Pancreas (tissue), 10 donors: ENCODE measurements at regions not wholly inside any gene's neighbourhood (a gene's known extent, or its start where the extent isn't known, plus 50 kb on each side); places are given as distances from the start of the nearest gene placed in this dataset.
"Not testable (repeated sequence)": the region's sequence is repeated elsewhere in the genome, so short reads cannot be mapped to it uniquely, and the experiment has no call there.

ENCODE experiments used
- ATAC-seq, 4 donors: fragments of 200-7000 bp; cut with Tn5 transposase; one replicate each; pipeline versions ENCODE4 v1.8.0 to v1.9.1; 2020; ENCODE audit warnings: mild to moderate bottlenecking in 4 of 4, moderate library complexity in 4 of 4
- DNase-seq, 6 donors: peaks; one replicate each; pipeline ENCODE4 v3.0.0-alpha.2; 2020
- FAIRE-seq: peaks from 2 replicates; lab custom pipeline; 2012; peaks lifted over from hg19 to GRCh38; lab: Jason Lieb, UNC
- H3K27ac ChIP-seq, 4 donors: fragments of 200-600 bp; sonication (generic); 1 replicate in 3 of 4; 2 replicates in 1 of 4; pipeline versions ENCODE4 v1.5.0 to v1.8.0; 2020
- H3K27me3 ChIP-seq, 4 donors: fragments of 200-600 bp; one replicate each; pipeline ENCODE4 v1.8.0; 2021
- H3K36me3 ChIP-seq, 3 donors: fragments of 200-600 bp; sonication (generic) in 1 of 3; one replicate each; pipeline versions ENCODE4 v1.5.0 to v1.8.0; 2020 to 2021
- H3K4me1 ChIP-seq, 3 donors: fragments of 200-600 bp; one replicate each; pipeline ENCODE4 v1.8.0; 2021
- H3K4me3 ChIP-seq, 4 donors: fragments of 200-600 bp; sonication (generic) in 2 of 4; one replicate each; pipeline versions ENCODE4 v1.5.0 to v1.8.0; 2020 to 2021
- H3K9me3 ChIP-seq, 4 donors: fragments of 200-600 bp; one replicate each; pipeline ENCODE4 v1.8.0; 2021
- WGBS, 2 donors: extraction: QIAGEN DNeasy Blood & Tissue Kit; methylation state at CpG; one replicate each; pipeline ENCODE4 v1.1.7; 2013; 5-methylcytosine and 5-hydroxymethylcytosine counted together
- intact Hi-C, 3 donors: fragments of 100-400 bp; cut with DNase I; formaldehyde crosslinking; loops; one replicate each; pipeline versions ENCODE4 v1.11.1 to v1.14.2; 2022
- TF ChIP-seq, protein P1 (sequence below), 4 donors: fragments of 200-600 bp; sonication (generic) in 3 of 4; IDR thresholded peaks; one replicate each; pipeline versions ENCODE4 v1.5.0 to v1.8.0; 2021; ENCODE audit warnings: antibody characterized with exemption in 4 of 4
- donor health status: healthy with polysubstance abuse.
- donor health status: DM: no; HTN: no; CAD: no; lungs with moderate emphysema.
- donor health status: DM: no; HTN: no; CAD: no.
- donor health status: control.
- donor health status: control.
- donor health status: Bipolar disorder and iron deficiency.
- donor health status: DM: yes; HTN: yes; CAD: no.
- donor health status: DM: no; HTN: no; CAD: no.
- donor health status: DM: no; HTN: no; CAD: no.
- donor health status: DM: yes; HTN: yes; CAD: no.

DNA sequence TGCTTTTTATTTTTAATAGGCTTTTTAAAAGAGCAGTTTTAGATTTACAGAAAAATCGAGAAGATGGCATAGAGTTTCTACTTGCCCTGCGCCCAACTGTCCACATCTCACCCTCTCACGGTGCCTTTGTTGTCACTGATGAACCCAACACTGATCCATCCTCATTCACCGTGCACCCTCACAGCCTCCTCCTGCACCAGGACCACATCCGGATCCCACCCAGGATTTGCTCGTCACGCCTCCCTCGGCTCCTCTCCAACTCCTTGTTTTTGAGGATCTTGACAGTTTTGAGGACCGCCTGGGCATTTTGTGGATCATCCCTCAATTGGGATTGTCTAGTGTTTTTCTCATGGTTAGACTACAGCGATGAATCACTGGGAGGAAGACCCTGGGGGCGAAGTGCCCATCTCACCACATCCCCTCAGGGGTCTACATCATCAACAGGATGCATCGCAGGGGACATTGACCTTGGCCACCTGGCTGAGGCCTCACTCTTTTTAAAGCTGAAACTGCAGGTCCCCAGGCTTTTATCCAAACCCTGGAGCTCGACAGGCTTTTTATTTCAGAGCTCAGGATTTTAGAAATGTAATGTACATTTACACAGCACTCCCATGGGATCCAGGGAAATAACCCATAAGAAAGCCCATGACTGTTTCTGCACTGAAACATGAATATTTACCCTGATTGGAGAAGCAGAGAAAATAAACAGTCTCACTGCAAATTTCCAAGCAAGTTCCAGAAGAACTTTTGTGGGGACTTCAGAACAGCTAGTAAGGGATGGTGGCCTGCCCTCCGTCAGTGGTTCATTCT, 71.8 kb upstream of the ZNF469 start:
- TF ChIP-seq, protein P1, sequence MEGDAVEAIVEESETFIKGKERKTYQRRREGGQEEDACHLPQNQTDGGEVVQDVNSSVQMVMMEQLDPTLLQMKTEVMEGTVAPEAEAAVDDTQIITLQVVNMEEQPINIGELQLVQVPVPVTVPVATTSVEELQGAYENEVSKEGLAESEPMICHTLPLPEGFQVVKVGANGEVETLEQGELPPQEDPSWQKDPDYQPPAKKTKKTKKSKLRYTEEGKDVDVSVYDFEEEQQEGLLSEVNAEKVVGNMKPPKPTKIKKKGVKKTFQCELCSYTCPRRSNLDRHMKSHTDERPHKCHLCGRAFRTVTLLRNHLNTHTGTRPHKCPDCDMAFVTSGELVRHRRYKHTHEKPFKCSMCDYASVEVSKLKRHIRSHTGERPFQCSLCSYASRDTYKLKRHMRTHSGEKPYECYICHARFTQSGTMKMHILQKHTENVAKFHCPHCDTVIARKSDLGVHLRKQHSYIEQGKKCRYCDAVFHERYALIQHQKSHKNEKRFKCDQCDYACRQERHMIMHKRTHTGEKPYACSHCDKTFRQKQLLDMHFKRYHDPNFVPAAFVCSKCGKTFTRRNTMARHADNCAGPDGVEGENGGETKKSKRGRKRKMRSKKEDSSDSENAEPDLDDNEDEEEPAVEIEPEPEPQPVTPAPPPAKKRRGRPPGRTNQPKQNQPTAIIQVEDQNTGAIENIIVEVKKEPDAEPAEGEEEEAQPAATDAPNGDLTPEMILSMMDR (IDR thresholded peaks at IDR 0.05), result no peak
- 76 to 88% methylated on average over 14 of the region's 14 CpGs for whole genome bisulfite sequencing, 2 donors
- H3K4me3 ChIP-seq, result no peak overlapping the region
- H3K27ac ChIP-seq, result no peak overlapping the region
- no peaks in the 10 kb centered on the region for H3K4me1 ChIP-seq
- no peaks in the 10 kb centered on the region for H3K27me3 ChIP-seq
- DNase-seq (peak in 2 of 6 donors; percentile 6 to 16), FAIRE-seq (no peak), ATAC-seq (no peak)
- intact Hi-C loops, result no loop called here
- no peaks in the 10 kb centered on the region for H3K36me3 ChIP-seq
- no peaks in the 10 kb centered on the region for H3K9me3 ChIP-seq

DNA sequence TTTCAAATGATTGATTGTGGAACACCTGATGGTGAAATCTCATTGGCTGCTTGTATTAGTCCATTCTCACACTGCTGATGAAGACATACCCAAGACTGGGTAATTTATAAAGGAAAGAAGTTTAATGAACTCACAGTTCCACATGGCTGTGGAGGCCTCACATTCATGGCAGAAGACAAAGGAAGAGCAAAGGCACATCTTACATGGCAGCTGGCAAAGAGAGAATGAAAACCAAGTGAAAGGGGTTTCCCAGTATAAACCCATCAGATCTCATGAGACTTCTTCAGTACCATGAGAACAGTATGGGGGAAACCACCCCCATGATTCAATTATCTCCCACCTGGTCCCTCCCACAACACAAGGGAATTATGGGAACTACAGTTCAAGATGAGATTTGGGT, 70.9 kb upstream of the ZNF469 start:
- H3K9me3 ChIP-seq, H3K4me1 ChIP-seq, ATAC-seq, H3K27me3 ChIP-seq, H3K4me3 ChIP-seq, H3K27ac ChIP-seq, intact Hi-C loops, H3K36me3 ChIP-seq, DNase-seq, FAIRE-seq: not testable (repeated sequence)

DNA sequence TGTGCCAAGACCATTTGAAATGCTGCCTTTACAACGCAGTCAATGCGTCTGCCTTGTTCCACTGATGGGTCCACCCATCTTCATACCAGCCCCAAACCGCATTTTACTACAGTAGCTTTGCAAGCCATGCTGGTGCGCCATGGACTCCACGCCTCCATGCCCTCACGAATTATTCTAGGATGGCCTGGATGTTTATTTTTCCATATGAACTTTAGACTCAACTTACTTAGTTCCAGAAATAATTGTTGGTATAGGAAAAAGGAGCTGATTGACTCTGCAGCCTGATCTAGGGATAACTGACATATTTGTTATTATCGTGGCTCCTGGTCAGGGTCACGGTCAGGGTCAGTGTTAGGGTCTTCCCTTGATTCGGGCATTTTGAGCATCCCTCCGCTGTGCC, 70.0 kb upstream of the ZNF469 start:
- Histone ChIP-seq H3K27me3 (no peaks in the 10 kb centered on the region), H3K36me3 (no peaks in the 10 kb centered on the region), H3K4me3 (no peak overlapping the region), H3K9me3 (no peaks in the 10 kb centered on the region), H3K4me1 (no peaks in the 10 kb centered on the region), H3K27ac (no peak overlapping the region)
- TF ChIP-seq, protein P1 (IDR thresholded peaks at IDR 0.05), result no peak
- DNase-seq (peak in 1 of 6 donors; percentile 7), ATAC-seq (no peak), FAIRE-seq (no peak)
- intact Hi-C loops, result no loop called here
- WGBS, 2 donors, result 69 to 72% methylated on average over 10 of the region's 10 CpGs

DNA sequence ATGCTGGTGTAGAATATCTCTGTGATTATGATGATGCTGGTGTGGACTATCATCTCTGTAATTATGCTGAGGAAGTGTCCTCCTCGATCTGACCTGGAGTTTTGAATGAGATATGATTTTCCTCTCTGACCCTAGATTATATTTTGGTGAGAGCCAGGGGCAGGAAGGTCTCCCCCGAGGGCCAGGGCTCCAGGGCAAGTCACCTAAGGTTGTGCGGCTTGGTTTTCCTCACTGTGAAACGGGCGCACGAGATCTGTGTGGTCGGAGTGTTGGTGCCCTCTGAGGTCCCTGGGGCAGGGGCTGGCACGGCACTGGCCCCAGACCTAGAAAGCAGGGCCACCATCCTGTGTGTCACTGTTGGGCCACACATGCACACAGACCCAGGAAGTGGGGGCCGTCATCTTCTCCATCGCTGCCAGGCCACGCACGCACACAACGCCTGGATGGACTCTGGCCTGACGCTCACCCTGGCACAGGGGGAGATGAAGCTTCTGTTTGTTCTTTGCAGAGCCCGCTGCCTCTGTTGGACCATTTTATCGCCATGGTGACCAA, 67.7 kb upstream of the ZNF469 start:
- H3K4me1 ChIP-seq, result no peaks in the 10 kb centered on the region
- WGBS, 2 donors, result 56 to 66% methylated on average over 16 of the region's 16 CpGs
- DNase-seq (peak in 1 of 6 donors; percentile 28), ATAC-seq (no peak), FAIRE-seq (no peak)
- no peaks in the 10 kb centered on the region for H3K27me3 ChIP-seq
- no peaks in the 10 kb centered on the region for H3K36me3 ChIP-seq
- TF ChIP-seq, protein P1 (IDR thresholded peaks at IDR 0.05), result no peak
- no peak overlapping the region for H3K27ac ChIP-seq
- intact Hi-C loops, result no loop called here
- no peak overlapping the region for H3K4me3 ChIP-seq
- no peaks in the 10 kb centered on the region for H3K9me3 ChIP-seq

DNA sequence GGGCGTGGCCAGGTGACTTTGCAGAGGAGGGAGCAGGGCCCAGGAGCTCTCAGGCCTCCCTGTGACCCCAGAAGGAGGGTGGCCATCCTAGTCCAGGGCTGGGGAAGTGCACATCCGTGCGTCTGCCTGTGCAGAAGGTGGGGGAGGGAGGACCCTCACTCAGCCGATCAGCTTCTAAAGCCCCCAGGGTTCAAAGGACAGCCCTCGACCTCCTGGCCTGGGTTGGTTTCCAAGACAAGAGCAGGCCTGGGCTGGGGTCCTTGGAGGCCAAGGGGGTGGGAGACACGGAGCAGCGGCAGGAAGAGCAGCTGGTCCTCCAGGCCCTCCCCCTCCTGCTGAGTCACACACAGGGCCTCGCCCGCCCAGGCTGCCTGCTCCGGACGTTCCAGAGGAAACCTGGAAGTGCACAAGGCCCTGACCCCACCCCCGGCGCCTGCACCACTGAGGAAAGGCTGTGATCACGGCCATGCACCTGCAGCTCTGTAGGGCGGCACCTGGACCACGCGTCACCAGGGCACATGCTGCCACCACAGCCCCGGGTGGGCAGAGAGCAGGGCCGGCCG, 67.1 kb upstream of the ZNF469 start:
- Histone ChIP-seq H3K9me3 (no peaks in the 10 kb centered on the region), H3K36me3 (no peaks in the 10 kb centered on the region), H3K27me3 (no peaks in the 10 kb centered on the region), H3K4me3 (no peak overlapping the region), H3K27ac (no peak overlapping the region), H3K4me1 (no peaks in the 10 kb centered on the region)
- DNase-seq, result peak in 1 of 6 donors; percentile 61
- 34 to 35% methylated on average over 19 to 20 of the region's 20 CpGs for WGBS, 2 donors
- FAIRE-seq, result no peak
- peak in 2 of 4 donors; percentile 32 to 44 for ATAC-seq
- intact Hi-C loops, result no loop called here
- TF ChIP-seq, protein P1 (IDR thresholded peaks at IDR 0.05), result no peak
